HEK293 (cell line): ENCODE measurements at regions not wholly inside any gene's neighbourhood (a gene's known extent, or its start where the extent isn't known, plus 50 kb on each side); places are given as distances from the start of the nearest gene placed in this dataset.

Experiments used
- CTCF ChIA-PET: fragments of 350-600 bp; formaldehyde crosslinking; extraction: SDS; loops from one replicate; lab custom pipeline; 2021; ENCODE audit warnings: antibody characterized with exemption; lab: Yijun Ruan, JAX
- POLR2A ChIA-PET: fragments of 300-600 bp; formaldehyde crosslinking; extraction: SDS; loops from one replicate; lab custom pipeline; 2020; ENCODE audit warnings: antibody characterized with exemption, inconsistent platforms; lab: Yijun Ruan, JAX
- H3K27ac ChIP-seq: fragments of 200-500 bp; sonication (Bioruptor generic); 2 replicates; pipeline ENCODE4 v1.5.1; 2014; ENCODE audit warnings: low read depth, low read length, control low read depth, inconsistent platforms; ENCODE audit errors: extremely low read depth
- H3K36me3 ChIP-seq, 2 experiments: fragments of 200-500 bp in 1 of 2; sonication (Bioruptor generic) in 1 of 2; 1 replicate in 1 of 2; 2 replicates in 1 of 2; pipeline ENCODE4 v1.5.1; 2014 to 2017; ENCODE audit warnings: inconsistent platforms in 2 of 2, low read length in 2 of 2; ENCODE audit not compliant: control insufficient read depth in 2 of 2, insufficient read depth in 1 of 2
- H3K4me1 ChIP-seq: fragments of 200-500 bp; sonication (Bioruptor generic); 2 replicates; pipeline ENCODE4 v1.5.1; 2014; ENCODE audit warnings: mild to moderate bottlenecking, low read length, inconsistent platforms; ENCODE audit not compliant: control insufficient read depth, insufficient read depth
- H3K4me3 ChIP-seq: 2 replicates; pipeline ENCODE4 v1.5.1; 2011; ENCODE audit warnings: low read depth, mild to moderate bottlenecking, control low read depth, low read length, moderate library complexity
- H3K9me3 ChIP-seq: fragments of 200-500 bp; sonication (Bioruptor generic); 2 replicates; pipeline ENCODE4 v1.5.1; 2014; ENCODE audit warnings: low read depth, low read length, inconsistent platforms; ENCODE audit not compliant: control insufficient read depth, insufficient read depth
- CTCF ChIP-seq: fragments of 450-650 bp; formaldehyde crosslinking; IDR thresholded peaks from 2 replicates; pipeline ENCODE4 v1.5.1; 2016; ENCODE audit warnings: missing biosample characterization, missing genetic modification characterization
- HOXC10 ChIP-seq: sonication (generic); formaldehyde crosslinking; IDR thresholded peaks from 2 replicates; pipeline ENCODE4 v1.8.1; 2023; ENCODE audit warnings: mild to moderate bottlenecking, missing genetic modification reagents
- PRDM1 ChIP-seq: fragments of 450-650 bp; formaldehyde crosslinking; IDR thresholded peaks from 2 replicates; pipeline ENCODE4; 2016; ENCODE audit warnings: missing biosample characterization, missing genetic modification characterization
- PRDM6 ChIP-seq: fragments of 450-650 bp; formaldehyde crosslinking; IDR thresholded peaks from 2 replicates; pipeline ENCODE4 v1.5.1; 2017; ENCODE audit warnings: missing biosample characterization, missing genetic modification characterization
- SCRT2 ChIP-seq: fragments of 450-650 bp; formaldehyde crosslinking; IDR thresholded peaks from 2 replicates; pipeline ENCODE4 v1.5.1; 2016; ENCODE audit warnings: missing biosample characterization, missing genetic modification characterization
- ZNF114 ChIP-seq: fragments of 450-650 bp; formaldehyde crosslinking; IDR thresholded peaks from 2 replicates; pipeline ENCODE4 v1.5.0; 2017; ENCODE audit warnings: missing biosample characterization, missing genetic modification characterization
- ZNF2 ChIP-seq: fragments of 450-650 bp; formaldehyde crosslinking; IDR thresholded peaks from 2 replicates; pipeline ENCODE4 v1.5.1; 2016; ENCODE audit warnings: missing biosample characterization, missing genetic modification characterization
- ZNF24 ChIP-seq: fragments of 450-650 bp; formaldehyde crosslinking; IDR thresholded peaks from 2 replicates; pipeline ENCODE4 v1.5.1; 2016; ENCODE audit warnings: missing biosample characterization, missing genetic modification characterization
- ZNF518A ChIP-seq: fragments of 450-650 bp; formaldehyde crosslinking; conservative IDR thresholded peaks from 2 replicates; pipeline ENCODE4 v1.5.1; 2016; ENCODE audit warnings: low read depth, missing biosample characterization, missing genetic modification characterization
- ZNF621 ChIP-seq: fragments of 450-650 bp; formaldehyde crosslinking; IDR thresholded peaks from 2 replicates; pipeline ENCODE4 v1.5.1; 2017; ENCODE audit warnings: missing biosample characterization, missing genetic modification characterization
- ZNF777 ChIP-seq: fragments of 450-650 bp; formaldehyde crosslinking; IDR thresholded peaks from 2 replicates; pipeline ENCODE4 v1.5.1; 2017; ENCODE audit warnings: missing biosample characterization, missing genetic modification characterization, borderline replicate concordance
- ZNF785 ChIP-seq: fragments of 450-650 bp; formaldehyde crosslinking; IDR thresholded peaks from 2 replicates; pipeline ENCODE4 v1.5.1; 2016; ENCODE audit warnings: missing biosample characterization, missing genetic modification characterization
- ZSCAN5A ChIP-seq: fragments of 450-650 bp; formaldehyde crosslinking; IDR thresholded peaks from 2 replicates; pipeline ENCODE4 v1.5.1; 2016; ENCODE audit warnings: missing biosample characterization, missing genetic modification characterization

- no peak for TF ChIP-seq CTCF
Measured at GRCh38 chr5:44511596-44511995, 122.4 kb upstream of the FGF10 start (continued).

GRCh38 chr5:44506561-44506960, 117.3 kb upstream of the FGF10 start:
- no peaks in the 10 kb centered on the region for H3K9me3 ChIP-seq
- H3K36me3 ChIP-seq = no peaks in the 10 kb centered on the region
- H3K27ac ChIP-seq = no peak overlapping the region
- ChIA-PET CTCF (no interaction called here), POLR2A (no interaction called here)
- H3K4me1 ChIP-seq = no peaks in the 10 kb centered on the region
- no peak overlapping the region for H3K4me3 ChIP-seq
- TF ChIP-seq ZSCAN5A (tag by site-specific recombination) (no peak), PRDM1 (tag by site-specific recombination) (no peak)
- TF ChIP-seq, all 188 proteins: peak for 0

- no peak overlapping the region for H3K4me3 ChIP-seq
- H3K4me1 ChIP-seq = no peaks in the 10 kb centered on the region
- TF ChIP-seq ZNF518A (tag by site-specific recombination) (no peak), ZNF114 (tag by site-specific recombination) (no peak)
- CTCF ChIA-PET = no interaction called here
- H3K9me3 ChIP-seq = no peaks in the 10 kb centered on the region
- H3K27ac ChIP-seq = no peak overlapping the region
- no peaks in the 10 kb centered on the region for H3K36me3 ChIP-seq
- POLR2A ChIA-PET = no interaction called here
Measured at GRCh38 chr5:44499381-44499780, 110.2 kb upstream of the FGF10 start.

- Histone ChIP-seq H3K9me3 (no peaks in the 10 kb centered on the region), H3K4me1 (no peaks in the 10 kb centered on the region), H3K36me3 (no peaks in the 10 kb centered on the region), H3K4me3 (no peak overlapping the region), H3K27ac (no peak overlapping the region)
- ChIA-PET CTCF (no interaction called here), POLR2A (no interaction called here)
- TF ChIP-seq ZNF621 (tag by site-specific recombination) (no peak), ZNF24 (no peak), SCRT2 (tag by site-specific recombination) (no peak), PRDM6 (tag by site-specific recombination) (no peak), ZSCAN5A (tag by site-specific recombination) (no peak), HOXC10 (CRISPR knock-in tag) (no peak), ZNF2 (tag by site-specific recombination) (no peak), ZNF785 (tag by site-specific recombination) (no peak), ZNF777 (no peak)
Measured at GRCh38 chr5:44497606-44498005, 108.4 kb upstream of the FGF10 start.
